ENCODE measurements at regions not wholly inside any gene's neighbourhood (a gene's known extent, or its start where the extent isn't known, plus 50 kb on each side); places are given as distances from the start of the nearest gene placed in this dataset.

DNA sequence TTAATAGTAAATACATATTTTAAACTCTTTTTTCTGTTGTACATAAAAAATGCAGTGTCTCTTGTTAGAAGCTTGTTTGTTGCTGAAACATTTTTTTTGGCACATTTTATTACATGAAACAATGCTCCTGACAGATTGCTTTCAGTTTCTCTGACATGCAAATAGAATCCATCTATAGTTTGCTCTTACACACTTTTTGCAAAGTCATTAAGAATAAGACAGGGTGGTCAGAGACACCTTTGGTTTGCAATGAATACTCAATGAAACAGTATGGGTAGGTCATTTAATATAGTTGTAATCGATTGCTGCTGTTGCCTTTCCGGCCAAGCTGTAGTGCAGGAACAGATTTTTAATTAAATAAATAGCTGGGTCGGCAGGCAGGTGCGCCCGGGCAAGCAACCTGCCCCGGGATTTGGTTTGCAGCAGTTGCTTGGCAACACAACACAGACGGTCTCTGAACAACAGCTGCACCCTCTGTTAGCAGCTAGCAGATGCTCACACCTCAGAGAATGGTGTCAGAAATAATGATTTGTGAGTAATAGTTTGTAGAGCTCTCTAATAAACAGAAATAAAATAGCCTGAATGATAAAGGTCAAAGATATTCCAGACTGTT lies 115.7 kb upstream of the CACNA2D1 start:
- no peak for DNase-seq (ENCODE audit: low read depth)
- Histone ChIP-seq H3K36me3 (ENCODE audit: control insufficient read depth, insufficient read depth, low read length) (no peaks in the 10 kb centered on the region), H3K4me3 (ENCODE audit: low read depth, low read length) (peak overlapping the region; percentile 13), H3K27me3 (ENCODE audit: control insufficient read depth, insufficient read depth, low read length) (no peaks in the 10 kb centered on the region)
- TF ChIP-seq, protein P1, sequence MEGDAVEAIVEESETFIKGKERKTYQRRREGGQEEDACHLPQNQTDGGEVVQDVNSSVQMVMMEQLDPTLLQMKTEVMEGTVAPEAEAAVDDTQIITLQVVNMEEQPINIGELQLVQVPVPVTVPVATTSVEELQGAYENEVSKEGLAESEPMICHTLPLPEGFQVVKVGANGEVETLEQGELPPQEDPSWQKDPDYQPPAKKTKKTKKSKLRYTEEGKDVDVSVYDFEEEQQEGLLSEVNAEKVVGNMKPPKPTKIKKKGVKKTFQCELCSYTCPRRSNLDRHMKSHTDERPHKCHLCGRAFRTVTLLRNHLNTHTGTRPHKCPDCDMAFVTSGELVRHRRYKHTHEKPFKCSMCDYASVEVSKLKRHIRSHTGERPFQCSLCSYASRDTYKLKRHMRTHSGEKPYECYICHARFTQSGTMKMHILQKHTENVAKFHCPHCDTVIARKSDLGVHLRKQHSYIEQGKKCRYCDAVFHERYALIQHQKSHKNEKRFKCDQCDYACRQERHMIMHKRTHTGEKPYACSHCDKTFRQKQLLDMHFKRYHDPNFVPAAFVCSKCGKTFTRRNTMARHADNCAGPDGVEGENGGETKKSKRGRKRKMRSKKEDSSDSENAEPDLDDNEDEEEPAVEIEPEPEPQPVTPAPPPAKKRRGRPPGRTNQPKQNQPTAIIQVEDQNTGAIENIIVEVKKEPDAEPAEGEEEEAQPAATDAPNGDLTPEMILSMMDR (IDR thresholded peaks at IDR 0.05; ENCODE audit: insufficient read depth, low read length, poor library complexity, severe bottlenecking) = no peak

DNA sequence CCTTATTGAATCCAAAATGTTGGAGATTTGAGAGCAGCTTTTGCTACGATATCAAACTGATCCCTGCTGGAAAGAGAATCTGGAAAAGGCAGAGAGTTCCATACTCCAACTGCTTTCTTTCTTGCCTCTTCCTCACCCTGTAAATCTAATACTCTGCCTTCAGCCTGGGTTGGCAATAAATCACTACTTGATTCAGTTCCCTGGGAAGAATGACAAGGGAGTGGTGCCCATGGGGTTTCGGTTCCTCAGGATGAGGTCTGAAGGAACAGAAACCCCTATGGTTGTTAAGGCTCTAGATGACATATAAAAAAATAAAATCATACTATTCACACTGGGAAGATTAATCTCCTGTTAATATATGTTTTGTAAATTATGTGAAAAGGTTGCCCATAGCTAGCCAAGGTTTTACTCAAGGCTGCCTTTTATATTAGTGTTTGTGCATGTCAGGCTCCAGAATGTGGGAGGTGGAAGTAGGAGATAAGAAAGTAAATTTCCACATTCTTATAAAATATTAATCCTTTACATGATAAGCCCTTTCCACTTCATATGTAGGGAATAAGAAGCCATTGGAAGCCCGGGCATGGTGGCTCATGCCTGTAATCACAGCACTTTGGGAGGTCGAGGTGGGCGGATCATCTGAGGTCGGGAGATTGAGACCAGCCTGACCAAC lies 106.2 kb upstream of the CACNA2D1 start:
- no peaks in the 10 kb centered on the region for H3K36me3 ChIP-seq (ENCODE audit: control insufficient read depth, insufficient read depth, low read length)
- no peak for DNase-seq (ENCODE audit: low read depth)
- TF ChIP-seq, protein P1 (IDR thresholded peaks at IDR 0.05; ENCODE audit: insufficient read depth, low read length, poor library complexity, severe bottlenecking) = no peak
- H3K27me3 ChIP-seq (ENCODE audit: control insufficient read depth, insufficient read depth, low read length) = no peaks in the 10 kb centered on the region
- no peak overlapping the region for H3K4me3 ChIP-seq (ENCODE audit: low read depth, low read length)

DNA sequence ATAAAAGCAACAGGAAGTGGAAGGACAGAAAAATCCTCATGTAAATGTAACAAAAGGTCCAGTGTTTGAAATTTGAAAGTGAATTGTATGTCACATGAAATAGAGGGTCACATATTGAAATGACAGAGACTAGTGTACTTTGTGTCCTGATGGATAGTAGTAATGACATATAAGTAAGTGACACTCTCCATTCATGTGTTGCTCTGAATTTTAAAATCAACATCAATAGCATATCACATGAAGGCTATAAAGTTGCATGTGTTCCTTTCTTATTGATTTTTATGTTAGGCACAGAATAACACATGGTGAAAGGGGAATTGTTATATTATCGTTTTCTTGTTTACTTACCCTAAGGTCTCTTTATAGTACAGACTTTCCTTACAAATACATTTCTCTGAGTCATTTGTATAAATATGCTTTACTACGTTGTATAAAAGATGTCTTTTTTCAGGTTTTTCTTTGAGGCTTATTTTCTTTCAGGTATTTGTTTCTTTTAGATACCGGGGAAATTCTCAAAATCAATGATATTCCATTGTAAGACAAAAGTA lies 104.6 kb upstream of the CACNA2D1 start:
- DNase-seq (ENCODE audit: low read depth) = no peak
- no peaks in the 10 kb centered on the region for H3K36me3 ChIP-seq (ENCODE audit: control insufficient read depth, insufficient read depth, low read length)
- H3K4me3 ChIP-seq (ENCODE audit: low read depth, low read length) = no peak overlapping the region
- no peaks in the 10 kb centered on the region for H3K27me3 ChIP-seq (ENCODE audit: control insufficient read depth, insufficient read depth, low read length)
- TF ChIP-seq, protein P1 (IDR thresholded peaks at IDR 0.05; ENCODE audit: insufficient read depth, low read length, poor library complexity, severe bottlenecking) = no peak

DNA sequence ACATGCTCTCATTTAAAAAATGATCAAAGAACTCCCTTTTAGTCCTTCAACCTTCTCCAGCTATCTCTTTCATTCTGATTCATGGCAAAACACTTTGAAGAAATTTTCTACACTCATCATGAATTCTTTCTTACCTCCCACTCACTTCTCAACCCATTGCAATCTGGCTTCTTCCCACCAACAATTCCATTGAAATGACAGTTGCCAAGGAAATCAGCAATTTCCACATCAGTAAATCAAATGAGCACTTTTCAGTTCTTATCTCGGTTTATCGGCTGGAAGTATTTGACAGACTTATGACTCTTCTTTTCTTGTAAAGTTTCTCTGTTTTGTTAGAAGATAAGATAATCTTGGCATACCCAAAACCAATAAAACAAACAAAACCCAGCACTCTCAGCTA lies 99.1 kb upstream of the CACNA2D1 start:
- H3K27me3 ChIP-seq (ENCODE audit: control insufficient read depth, insufficient read depth, low read length) = no peaks in the 10 kb centered on the region
- DNase-seq (ENCODE audit: low read depth) = no peak
- TF ChIP-seq, protein P1 (IDR thresholded peaks at IDR 0.05; ENCODE audit: insufficient read depth, low read length, poor library complexity, severe bottlenecking) = no peak
- no peak overlapping the region for H3K4me3 ChIP-seq (ENCODE audit: low read depth, low read length)
- no peaks in the 10 kb centered on the region for H3K36me3 ChIP-seq (ENCODE audit: control insufficient read depth, insufficient read depth, low read length)

DNA sequence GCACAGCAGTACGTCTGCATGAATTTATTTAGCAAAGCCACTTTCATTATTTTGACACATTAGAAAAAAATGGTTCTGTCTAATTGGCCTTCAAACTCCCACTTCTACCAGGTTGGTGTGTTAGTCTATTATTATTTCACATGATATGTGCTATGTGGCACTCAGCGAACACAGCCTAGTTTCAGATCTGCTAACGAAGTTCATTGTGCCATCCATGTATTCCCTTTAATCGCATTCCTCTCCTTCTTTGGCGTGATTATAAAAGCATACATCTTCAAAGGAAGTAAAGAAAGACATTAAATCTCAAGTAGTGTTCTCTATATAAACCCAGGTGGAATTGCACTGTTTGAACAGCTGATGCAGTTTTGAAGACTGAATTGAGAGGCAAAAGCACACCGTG lies 96.4 kb upstream of the CACNA2D1 start:
- Histone ChIP-seq H3K36me3 (ENCODE audit: control insufficient read depth, insufficient read depth, low read length) (no peaks in the 10 kb centered on the region), H3K27me3 (ENCODE audit: control insufficient read depth, insufficient read depth, low read length) (no peaks in the 10 kb centered on the region), H3K4me3 (ENCODE audit: low read depth, low read length) (no peak overlapping the region)
- TF ChIP-seq, protein P1 (IDR thresholded peaks at IDR 0.05; ENCODE audit: insufficient read depth, low read length, poor library complexity, severe bottlenecking) = no peak
- no peak for DNase-seq (ENCODE audit: low read depth)

Data from kidney epithelial cell (primary cell).